Stimulated activated memory B cell treated with anti-CD40 and anti-IgM and Interleukin-4, amounts not matched to agents 10 μg/mL and 1 μg/mL and 100 μg/mL, for 72 hours (primary cell): ENCODE measurements at regions not wholly inside any gene's neighbourhood (a gene's known extent, or its start where the extent isn't known, plus 50 kb on each side); places are given as distances from the start of the nearest gene placed in this dataset.

ENCODE experiments used
- ATAC-seq: fragments of 150-1000 bp; cut with Tn5 transposase; 2 replicates; pipeline ENCODE4 v1.10.0; 2021
- H3K27ac Mint-ChIP-seq: one replicate; pipeline ENCODE4 v1.8.0; 2022; ENCODE audit warnings: mild to moderate bottlenecking, mixed read lengths
- H3K27me3 Mint-ChIP-seq: one replicate; pipeline ENCODE4 v1.8.0; 2022; ENCODE audit warnings: mixed read lengths
- H3K36me3 Mint-ChIP-seq: one replicate; pipeline ENCODE4 v1.8.0; 2022; ENCODE audit warnings: mixed read lengths
- H3K4me1 Mint-ChIP-seq: one replicate; pipeline ENCODE4 v1.8.0; 2022; ENCODE audit warnings: mixed read lengths
- H3K4me3 Mint-ChIP-seq: one replicate; pipeline ENCODE4 v1.8.0; 2022; ENCODE audit warnings: mild to moderate bottlenecking, moderate library complexity, mixed read lengths
- H3K9me3 Mint-ChIP-seq: one replicate; pipeline ENCODE4 v1.8.0; 2022; ENCODE audit warnings: mixed read lengths

DNA sequence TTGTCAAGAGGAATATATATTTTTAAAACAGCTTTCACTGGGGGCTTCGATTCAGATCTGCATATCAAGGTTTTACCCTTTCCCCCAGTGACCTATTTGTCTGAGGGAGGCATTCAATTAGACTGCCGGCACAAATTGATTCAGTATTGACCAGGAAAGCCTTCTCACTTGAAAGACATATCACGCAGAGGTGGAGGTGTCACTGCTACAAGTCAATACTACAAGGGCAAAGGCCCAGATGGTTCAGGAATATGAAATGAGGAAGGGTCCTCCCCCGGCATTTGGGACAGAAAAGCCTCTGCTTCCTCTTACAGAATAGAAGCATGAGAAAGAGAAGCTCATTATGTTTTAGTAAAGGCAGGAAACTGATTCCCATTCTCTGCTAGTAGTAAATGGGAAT lies 383.6 kb downstream of the HNRNPD start:
- ATAC-seq, result no peak
- no peaks in the 10 kb centered on the region for H3K4me1 Mint-ChIP-seq
- H3K36me3 Mint-ChIP-seq, result no peaks in the 10 kb centered on the region
- H3K27me3 Mint-ChIP-seq, result peaks cover 17% of the 10 kb centered on the region
- H3K27ac Mint-ChIP-seq, result no peak overlapping the region
- H3K4me3 Mint-ChIP-seq, result no peak overlapping the region
- H3K9me3 Mint-ChIP-seq, result no peaks in the 10 kb centered on the region

DNA sequence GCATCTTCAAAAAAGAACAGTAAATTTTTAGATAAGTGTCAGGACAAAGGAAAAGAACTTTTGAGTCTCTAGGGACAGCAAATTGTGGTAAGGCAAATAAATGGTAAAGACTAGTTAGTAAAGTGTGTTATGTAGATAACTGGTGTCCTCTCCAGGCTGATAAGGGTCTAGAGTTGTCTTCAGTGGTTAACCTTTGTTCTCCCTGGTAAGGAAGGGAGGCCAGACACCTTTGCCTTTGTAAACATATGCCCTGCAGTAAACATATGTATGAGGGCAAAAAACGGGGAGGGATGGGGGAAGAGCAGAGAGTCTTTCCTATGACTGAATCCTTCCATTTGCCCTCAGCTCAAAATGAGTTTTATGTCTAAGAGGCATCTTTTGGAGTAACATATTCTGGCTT lies 384.6 kb downstream of the HNRNPD start:
- Mint-ChIP-seq H3K9me3 (no peaks in the 10 kb centered on the region), H3K27ac (no peak overlapping the region), H3K27me3 (peaks cover 17% of the 10 kb centered on the region), H3K4me3 (no peak overlapping the region), H3K4me1 (no peaks in the 10 kb centered on the region), H3K36me3 (no peaks in the 10 kb centered on the region)
- ATAC-seq, result no peak

DNA sequence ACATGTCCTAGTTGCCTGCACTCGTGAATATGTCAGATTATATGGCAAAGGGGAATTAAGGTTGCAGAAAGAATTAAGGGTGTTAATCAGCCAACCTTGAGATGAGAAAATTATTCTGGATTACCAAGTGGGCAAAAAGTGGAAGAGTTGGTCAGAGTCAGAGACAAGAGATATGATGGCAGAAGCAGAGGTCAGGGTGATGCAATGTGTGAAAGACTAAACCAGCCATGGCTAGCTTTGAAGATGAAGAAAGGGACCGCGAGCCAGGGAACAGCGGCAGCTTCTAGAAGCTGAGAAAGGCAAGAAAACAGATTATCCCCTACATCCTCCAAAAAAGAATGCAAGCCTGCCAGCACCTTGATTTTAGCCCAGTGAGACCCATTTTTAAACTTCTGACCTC lies 385.6 kb downstream of the HNRNPD start:
- no peaks in the 10 kb centered on the region for H3K36me3 Mint-ChIP-seq
- H3K4me1 Mint-ChIP-seq, result peaks cover under 1% of the 10 kb centered on the region
- no peaks in the 10 kb centered on the region for H3K9me3 Mint-ChIP-seq
- no peak overlapping the region for H3K27ac Mint-ChIP-seq
- no peak for ATAC-seq
- H3K4me3 Mint-ChIP-seq, result no peak overlapping the region
- H3K27me3 Mint-ChIP-seq, result peaks cover 17% of the 10 kb centered on the region

DNA sequence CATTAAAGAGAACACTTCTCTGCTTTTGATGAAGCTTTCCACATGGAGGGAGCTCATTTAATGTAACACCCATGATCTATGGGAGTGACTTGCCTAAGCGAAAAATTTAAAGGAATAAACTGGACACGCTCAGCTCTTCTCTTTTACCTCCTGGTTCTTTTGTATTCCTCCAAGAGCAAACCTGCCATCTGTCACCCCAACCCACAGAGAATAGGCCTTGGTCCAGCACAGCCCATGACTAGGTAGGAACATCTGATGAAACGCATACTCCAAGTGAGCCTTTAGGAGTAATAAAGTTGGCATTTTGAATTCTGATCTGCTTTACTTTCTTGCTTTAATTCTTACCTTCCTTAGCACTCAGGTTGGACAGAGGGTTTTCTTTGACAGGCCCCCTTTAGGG lies 389.0 kb downstream of the HNRNPD start:
- no peaks in the 10 kb centered on the region for H3K9me3 Mint-ChIP-seq
- H3K4me3 Mint-ChIP-seq, result no peak overlapping the region
- no peak for ATAC-seq
- H3K4me1 Mint-ChIP-seq, result peaks cover 8% of the 10 kb centered on the region
- H3K27ac Mint-ChIP-seq, result no peak overlapping the region
- H3K36me3 Mint-ChIP-seq, result no peaks in the 10 kb centered on the region
- H3K27me3 Mint-ChIP-seq, result peaks cover 7% of the 10 kb centered on the region

DNA sequence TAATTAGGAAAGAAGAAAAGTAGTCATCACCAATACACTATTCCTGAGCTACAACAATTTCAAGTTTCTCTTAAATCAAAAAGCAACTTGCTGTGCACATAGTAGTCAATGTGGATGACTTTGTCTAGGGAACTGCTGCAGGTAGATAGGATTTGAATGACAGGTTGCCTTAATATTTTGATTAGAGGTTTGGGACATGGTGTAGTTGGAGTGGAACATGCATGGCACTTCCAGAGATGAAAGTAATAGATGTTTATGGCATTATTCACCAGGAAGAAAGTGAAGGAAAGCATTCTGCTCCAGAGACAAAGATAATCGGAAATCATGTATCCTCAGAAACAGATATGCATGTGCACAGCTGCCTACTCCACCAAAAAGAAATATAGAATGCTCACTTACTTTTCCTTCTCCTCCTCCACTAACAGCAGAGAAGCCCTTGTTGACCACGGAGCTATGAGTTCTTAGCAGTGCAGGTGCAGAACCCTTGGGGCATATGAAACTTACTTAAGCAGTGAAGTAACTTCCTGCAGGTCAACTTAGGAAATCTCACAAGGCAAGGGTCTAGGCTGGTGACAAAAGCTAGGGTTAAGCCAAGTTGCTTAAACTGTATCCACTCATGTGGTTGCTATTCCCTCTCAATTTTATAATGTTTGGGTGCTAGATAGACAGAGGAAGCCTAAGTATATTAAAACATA lies 390.8 kb downstream of the HNRNPD start:
- no peak overlapping the region for H3K27ac Mint-ChIP-seq
- peaks cover 7% of the 10 kb centered on the region for H3K27me3 Mint-ChIP-seq
- H3K9me3 Mint-ChIP-seq, result no peaks in the 10 kb centered on the region
- no peak overlapping the region for H3K4me3 Mint-ChIP-seq
- ATAC-seq, result no peak
- peaks cover 8% of the 10 kb centered on the region for H3K4me1 Mint-ChIP-seq
- no peaks in the 10 kb centered on the region for H3K36me3 Mint-ChIP-seq

DNA sequence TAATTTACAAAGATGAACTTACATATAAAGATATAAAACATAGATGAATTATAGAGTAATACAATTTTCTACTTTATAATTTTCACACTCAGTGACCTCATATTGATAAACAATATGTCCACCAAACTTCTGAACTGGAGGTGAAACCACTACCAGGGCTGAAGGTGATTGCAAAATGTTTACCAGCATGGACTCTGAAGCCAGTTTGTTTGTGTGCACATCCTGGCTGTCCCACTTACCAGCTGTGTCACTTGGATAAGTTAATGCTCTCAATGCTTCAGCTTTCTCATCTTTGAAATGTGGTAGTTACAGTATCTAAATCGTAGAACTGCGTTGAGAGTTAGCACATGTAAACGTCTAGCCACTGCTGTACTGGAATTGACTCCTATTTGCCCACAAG lies 392.6 kb downstream of the HNRNPD start:
- no peaks in the 10 kb centered on the region for H3K9me3 Mint-ChIP-seq
- H3K4me3 Mint-ChIP-seq, result no peak overlapping the region
- H3K27ac Mint-ChIP-seq, result no peak overlapping the region
- no peak for ATAC-seq
- no peaks in the 10 kb centered on the region for H3K36me3 Mint-ChIP-seq
- H3K27me3 Mint-ChIP-seq, result peaks cover 6% of the 10 kb centered on the region
- peaks cover 18% of the 10 kb centered on the region for H3K4me1 Mint-ChIP-seq

DNA sequence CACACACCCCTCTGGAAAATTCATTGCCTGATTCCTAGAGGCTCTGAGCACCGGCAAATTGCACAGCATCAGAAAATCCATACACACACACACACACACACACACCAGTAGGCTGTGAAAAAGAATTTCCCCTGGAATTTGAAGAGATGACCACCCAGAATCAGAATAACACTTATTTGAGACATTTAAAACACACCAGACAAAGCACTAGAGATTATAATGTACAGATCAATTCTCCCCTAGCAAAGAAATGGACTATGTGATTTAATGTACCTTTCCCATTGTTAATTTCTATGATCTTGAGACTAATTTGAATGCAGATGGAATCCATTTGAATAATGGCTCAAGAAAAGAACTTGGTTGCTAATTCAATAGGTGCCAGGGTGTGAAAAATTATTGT lies 399.3 kb downstream of the HNRNPD start:
- peaks cover 17% of the 10 kb centered on the region for H3K27me3 Mint-ChIP-seq
- no peaks in the 10 kb centered on the region for H3K36me3 Mint-ChIP-seq
- no peak overlapping the region for H3K27ac Mint-ChIP-seq
- no peak overlapping the region for H3K4me3 Mint-ChIP-seq
- ATAC-seq, result no peak
- peaks cover 11% of the 10 kb centered on the region for H3K4me1 Mint-ChIP-seq
- no peaks in the 10 kb centered on the region for H3K9me3 Mint-ChIP-seq

DNA sequence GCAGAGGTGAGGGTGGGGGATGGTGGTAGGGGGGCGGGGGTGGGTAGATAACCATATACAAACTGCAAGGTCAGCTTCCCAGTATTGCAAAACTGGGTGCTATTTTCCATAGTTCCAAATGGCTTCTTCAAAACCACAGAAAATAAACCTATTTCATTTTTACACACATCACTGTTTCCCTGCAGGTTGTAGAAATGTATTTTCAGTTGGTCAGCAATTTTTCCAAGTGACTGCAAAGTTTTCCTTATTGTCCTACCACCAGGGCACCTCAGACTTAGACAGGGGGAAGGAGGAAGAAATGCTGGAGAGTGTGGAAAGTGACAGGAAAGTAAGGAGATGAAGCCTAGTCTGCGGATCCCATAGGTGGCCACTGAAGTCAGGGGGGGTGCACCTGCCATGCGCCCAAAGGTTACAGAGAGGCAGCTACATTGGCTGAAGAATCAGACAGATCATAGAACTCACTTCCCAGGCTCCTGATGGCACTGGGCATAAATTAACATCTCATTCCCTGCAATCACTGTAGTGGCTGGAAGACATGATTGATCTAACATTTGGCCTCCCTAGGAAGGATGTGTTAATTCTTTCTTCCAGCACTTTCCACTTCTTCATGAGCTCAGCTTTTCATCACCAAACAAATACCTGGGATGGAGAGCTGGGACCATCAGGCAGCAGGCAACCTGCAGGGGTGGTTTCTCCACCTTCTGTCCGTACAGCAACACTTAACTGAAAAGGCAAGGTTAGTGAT lies 402.0 kb downstream of the HNRNPD start:
- Mint-ChIP-seq H3K27ac (no peak overlapping the region), H3K4me1 (no peaks in the 10 kb centered on the region), H3K9me3 (peaks cover 3% of the 10 kb centered on the region), H3K36me3 (no peaks in the 10 kb centered on the region), H3K4me3 (no peak overlapping the region), H3K27me3 (peaks cover 17% of the 10 kb centered on the region)
- ATAC-seq, result no peak

DNA sequence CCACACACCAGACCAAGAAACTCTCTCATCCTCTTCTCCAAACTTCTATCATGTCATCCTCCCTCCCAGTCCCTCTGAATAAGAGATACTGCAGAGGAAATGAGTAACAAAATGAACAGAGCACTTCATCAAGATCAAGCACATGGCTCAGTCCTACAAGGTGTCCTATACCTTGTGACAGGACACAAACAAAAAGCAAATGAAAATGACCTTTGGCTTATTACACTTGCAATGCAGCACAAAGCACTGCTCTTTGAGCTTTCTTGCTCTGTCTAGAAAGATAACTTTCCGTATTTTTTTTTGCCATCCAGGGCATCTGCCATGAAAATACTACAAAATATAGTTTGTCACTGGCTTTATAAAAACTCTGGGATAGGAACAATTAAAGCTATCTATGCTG lies 402.7 kb downstream of the HNRNPD start:
- Mint-ChIP-seq H3K9me3 (peaks cover 3% of the 10 kb centered on the region), H3K27me3 (peaks cover 17% of the 10 kb centered on the region), H3K4me1 (peaks cover 1% of the 10 kb centered on the region), H3K4me3 (no peak overlapping the region), H3K36me3 (no peaks in the 10 kb centered on the region), H3K27ac (no peak overlapping the region)
- ATAC-seq, result no peak

DNA sequence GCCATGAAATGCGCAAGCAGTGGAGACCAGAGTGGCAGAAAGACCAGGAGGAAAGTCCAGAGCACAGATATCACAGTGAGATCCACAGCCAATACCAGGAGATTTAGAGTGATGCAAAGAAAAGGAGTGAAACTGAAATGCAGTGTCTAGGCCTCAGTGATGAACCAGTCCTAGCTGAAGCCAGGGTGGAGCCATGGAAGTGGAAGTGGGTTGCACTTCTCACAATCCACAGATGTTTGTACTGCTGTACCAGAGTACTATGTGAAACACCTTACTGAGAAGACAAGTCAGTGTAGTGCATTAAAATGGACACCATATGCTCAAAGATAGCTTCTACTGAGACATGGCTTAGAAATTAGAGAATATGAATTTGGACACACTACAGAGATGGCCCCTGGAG lies 403.3 kb downstream of the HNRNPD start:
- no peak for ATAC-seq
- Mint-ChIP-seq H3K27ac (no peak overlapping the region), H3K4me1 (peaks cover 7% of the 10 kb centered on the region), H3K27me3 (peaks cover 17% of the 10 kb centered on the region), H3K9me3 (peaks cover 3% of the 10 kb centered on the region), H3K36me3 (no peaks in the 10 kb centered on the region), H3K4me3 (no peak overlapping the region)

DNA sequence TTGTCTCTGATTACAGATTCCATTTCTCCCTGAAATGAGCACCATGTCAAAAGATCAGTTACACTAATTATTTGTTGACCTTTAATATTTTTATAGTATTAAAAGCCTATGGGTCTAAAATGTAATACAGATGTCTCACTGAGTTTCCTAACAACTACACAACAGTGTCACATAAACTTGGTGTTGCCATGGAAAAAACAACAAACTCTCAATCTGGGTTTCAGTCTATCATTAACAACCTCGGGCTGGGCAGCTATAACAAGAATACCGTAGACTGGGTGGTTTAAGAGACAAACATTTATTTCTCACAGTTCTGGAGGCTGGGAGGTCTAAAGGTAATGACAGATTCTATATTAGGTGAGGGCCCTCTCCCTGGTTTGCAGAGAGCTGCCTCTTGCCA lies 407.1 kb downstream of the HNRNPD start:
- Mint-ChIP-seq H3K4me3 (no peak overlapping the region), H3K27ac (no peak overlapping the region), H3K4me1 (peaks cover 11% of the 10 kb centered on the region), H3K27me3 (peaks cover 4% of the 10 kb centered on the region), H3K9me3 (peaks cover 3% of the 10 kb centered on the region), H3K36me3 (no peaks in the 10 kb centered on the region)
- no peak for ATAC-seq

DNA sequence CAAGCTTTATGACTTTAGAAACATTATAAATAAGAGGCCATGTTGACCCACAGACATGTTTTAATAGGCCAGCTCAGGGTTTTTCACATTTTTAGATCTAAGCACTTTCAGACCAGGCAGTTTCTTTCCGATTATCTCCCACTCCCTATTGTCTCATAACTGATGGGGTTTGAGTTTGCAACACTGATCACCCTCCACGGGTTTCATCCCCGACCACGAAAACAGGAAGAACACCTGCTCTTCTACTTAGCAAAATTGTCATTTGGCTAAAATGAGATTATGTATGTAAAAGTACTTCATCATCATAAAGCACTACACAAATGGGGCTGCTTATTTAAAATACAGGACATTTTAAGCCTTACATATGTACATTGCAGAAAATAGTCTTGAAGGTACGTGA lies 407.9 kb downstream of the HNRNPD start:
- Mint-ChIP-seq H3K9me3 (peaks cover 3% of the 10 kb centered on the region), H3K4me3 (no peak overlapping the region), H3K36me3 (no peaks in the 10 kb centered on the region), H3K27me3 (no peaks in the 10 kb centered on the region), H3K4me1 (peaks cover 11% of the 10 kb centered on the region), H3K27ac (no peak overlapping the region)
- no peak for ATAC-seq

DNA sequence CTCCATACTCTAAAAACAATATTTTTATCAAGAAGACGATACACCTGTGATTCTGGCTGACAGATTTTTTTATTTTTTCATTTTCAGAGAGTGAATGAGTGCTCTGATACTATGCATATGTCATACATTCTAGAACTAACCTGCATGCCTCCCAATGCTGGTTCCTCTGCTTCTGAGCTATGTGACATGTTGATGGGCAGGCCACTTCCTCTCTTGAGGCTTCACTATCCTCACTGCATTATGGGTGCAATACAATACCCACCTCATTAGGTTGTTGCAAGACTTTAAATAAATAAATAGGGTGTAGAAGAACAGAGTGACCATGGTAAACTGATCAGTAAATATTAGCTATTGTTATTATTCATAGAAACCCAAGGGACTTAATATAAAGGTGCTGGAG lies 408.3 kb downstream of the HNRNPD start:
- peaks cover 3% of the 10 kb centered on the region for H3K9me3 Mint-ChIP-seq
- no peak overlapping the region for H3K27ac Mint-ChIP-seq
- no peak overlapping the region for H3K4me3 Mint-ChIP-seq
- ATAC-seq, result no peak
- H3K27me3 Mint-ChIP-seq, result no peaks in the 10 kb centered on the region
- H3K4me1 Mint-ChIP-seq, result peaks cover 11% of the 10 kb centered on the region
- H3K36me3 Mint-ChIP-seq, result no peaks in the 10 kb centered on the region

DNA sequence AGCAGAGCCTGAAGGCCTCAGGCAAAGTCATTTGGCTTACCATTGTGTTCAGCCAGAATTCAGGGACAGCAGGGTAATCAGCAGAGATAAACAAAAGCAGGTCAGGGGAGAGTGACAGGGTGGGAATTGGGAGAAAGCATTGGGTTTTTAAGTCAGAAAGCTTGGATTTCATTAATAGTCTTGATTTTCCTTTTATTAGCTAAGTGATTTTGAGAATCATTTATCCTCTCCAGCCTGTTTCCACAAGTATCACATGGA lies 410.1 kb downstream of the HNRNPD start:
- Mint-ChIP-seq H3K4me1 (peaks cover 11% of the 10 kb centered on the region), H3K9me3 (no peaks in the 10 kb centered on the region), H3K4me3 (no peak overlapping the region), H3K27ac (no peak overlapping the region), H3K27me3 (no peaks in the 10 kb centered on the region), H3K36me3 (no peaks in the 10 kb centered on the region)
- ATAC-seq, result no peak

DNA sequence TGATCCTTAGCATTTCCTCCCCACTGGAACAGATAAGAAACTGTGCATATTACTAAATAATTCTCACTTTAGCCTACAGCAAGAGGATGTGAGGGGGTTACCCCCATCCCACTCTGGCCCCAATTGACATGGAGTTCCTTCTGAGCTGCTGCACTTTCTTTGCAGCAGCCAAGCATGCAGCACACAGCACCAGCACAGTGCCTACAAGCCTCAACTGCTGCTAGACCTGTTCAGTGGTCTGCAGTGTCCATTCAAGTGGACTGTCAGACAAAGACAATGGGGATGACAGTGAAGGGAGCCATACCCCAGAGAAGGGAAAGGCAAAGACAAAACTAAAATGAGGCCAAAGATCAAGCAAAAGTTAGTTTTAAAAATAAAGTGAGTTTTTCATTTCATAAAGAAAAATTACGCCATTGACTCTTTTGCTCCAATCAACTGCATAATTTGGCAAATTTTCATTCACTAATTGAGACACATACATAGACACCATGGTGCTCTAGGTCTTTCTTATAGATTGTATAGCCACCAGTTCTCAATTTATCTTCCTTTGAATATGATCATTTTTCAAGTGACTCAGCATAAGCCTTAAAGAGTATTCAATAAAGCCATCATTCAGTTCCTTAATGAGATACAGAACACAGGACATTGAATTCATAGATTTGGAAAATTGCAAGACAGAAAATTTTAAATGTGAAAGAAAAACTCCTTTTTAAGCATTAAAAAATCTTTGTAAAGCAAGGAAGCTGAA lies 410.6 kb downstream of the HNRNPD start:
- no peaks in the 10 kb centered on the region for H3K27me3 Mint-ChIP-seq
- no peak for ATAC-seq
- no peak overlapping the region for H3K4me3 Mint-ChIP-seq
- no peaks in the 10 kb centered on the region for H3K36me3 Mint-ChIP-seq
- H3K9me3 Mint-ChIP-seq, result no peaks in the 10 kb centered on the region
- H3K4me1 Mint-ChIP-seq, result peaks cover 11% of the 10 kb centered on the region
- H3K27ac Mint-ChIP-seq, result no peak overlapping the region

DNA sequence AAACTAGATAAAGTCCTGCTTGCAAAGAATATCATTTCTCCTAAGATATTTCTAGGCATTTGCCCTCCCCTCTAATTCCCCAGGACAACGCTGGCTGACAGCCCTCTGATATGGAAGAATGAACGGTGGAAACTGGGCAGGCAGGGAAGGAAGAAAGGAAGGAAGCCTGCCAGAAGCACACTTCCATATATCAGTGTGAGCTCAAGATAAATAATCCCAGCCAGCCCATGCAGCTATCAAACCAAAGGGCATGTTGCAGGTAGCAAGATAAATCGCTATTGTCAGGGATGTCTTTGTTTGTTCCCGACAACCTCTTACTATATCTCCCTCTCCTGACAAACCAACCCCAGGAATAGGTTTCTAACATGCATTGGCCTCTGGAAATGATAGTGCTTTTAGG lies 412.8 kb downstream of the HNRNPD start:
- no peaks in the 10 kb centered on the region for H3K9me3 Mint-ChIP-seq
- no peak overlapping the region for H3K4me3 Mint-ChIP-seq
- peaks cover 9% of the 10 kb centered on the region for H3K27me3 Mint-ChIP-seq
- H3K27ac Mint-ChIP-seq, result no peak overlapping the region
- no peak for ATAC-seq
- no peaks in the 10 kb centered on the region for H3K36me3 Mint-ChIP-seq
- H3K4me1 Mint-ChIP-seq, result peaks cover 9% of the 10 kb centered on the region
